HPDE6-E6E7 (cell line): ENCODE measurements at regions not wholly inside any gene's neighbourhood (a gene's known extent, or its start where the extent isn't known, plus 50 kb on each side); places are given as distances from the start of the nearest gene placed in this dataset.

Experiments
- DNase-seq: peaks from one replicate; pipeline ENCODE4 v3.0.0; 2011; ENCODE audit warnings: missing footprints; ENCODE audit errors: extremely low spot score

GRCh38 chr5:68479524-68479923 lies 264.0 kb downstream of the PIK3R1 start:
- DNase-seq, result no peak

DNA sequence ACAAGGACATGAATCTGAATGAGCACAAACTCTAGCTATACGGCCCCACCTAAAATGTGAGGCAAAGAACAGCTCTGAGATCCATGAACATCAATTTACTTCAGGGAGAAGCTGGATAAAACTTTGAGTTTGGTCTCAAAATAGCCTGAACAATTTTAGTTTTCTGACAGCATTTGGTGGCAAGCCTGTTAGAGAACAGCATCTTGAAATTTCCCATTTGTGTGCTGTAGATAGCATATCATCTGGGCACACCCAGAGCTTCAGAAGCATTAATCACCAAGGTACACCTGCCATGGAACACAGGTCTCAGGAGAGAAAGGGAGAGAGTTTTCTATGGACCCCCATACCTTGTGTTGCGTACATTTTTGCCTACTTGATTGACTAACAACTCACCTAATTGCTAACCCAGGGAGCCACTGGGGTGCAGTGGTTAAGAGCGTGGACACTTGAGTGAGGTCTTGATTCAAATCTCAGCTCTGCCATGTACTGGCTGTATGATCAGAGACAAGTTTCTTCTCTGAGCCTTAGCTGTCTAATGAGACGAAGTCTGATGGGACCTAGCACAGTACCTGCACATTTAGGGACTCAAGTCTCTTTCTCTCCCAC lies 264.9 kb downstream of the PIK3R1 start:
- DNase-seq, result no peak

DNA sequence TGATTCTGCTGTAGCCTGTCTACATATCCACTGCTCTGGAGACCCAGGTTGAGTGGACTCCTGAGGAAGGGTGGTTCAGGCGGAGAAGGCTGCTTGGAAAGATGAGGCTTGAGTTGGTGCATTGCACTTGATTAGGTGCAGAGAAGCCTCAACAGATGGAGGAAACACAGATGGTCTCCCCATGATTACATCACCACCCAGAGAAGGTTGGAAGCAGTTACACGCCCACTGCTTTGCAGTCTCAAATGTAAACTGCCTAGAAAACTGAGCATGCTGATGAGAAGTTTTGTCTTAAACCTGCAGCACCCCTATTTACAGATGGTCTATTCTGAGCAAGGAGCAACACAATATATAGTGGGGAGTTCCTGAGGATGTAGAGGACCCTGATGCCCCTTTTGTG lies 266.6 kb downstream of the PIK3R1 start:
- DNase-seq, result no peak

- DNase-seq, result no peak
These were observed 268.9 kb downstream of the PIK3R1 start for GRCh38 chr5:68484307-68485068.

DNA sequence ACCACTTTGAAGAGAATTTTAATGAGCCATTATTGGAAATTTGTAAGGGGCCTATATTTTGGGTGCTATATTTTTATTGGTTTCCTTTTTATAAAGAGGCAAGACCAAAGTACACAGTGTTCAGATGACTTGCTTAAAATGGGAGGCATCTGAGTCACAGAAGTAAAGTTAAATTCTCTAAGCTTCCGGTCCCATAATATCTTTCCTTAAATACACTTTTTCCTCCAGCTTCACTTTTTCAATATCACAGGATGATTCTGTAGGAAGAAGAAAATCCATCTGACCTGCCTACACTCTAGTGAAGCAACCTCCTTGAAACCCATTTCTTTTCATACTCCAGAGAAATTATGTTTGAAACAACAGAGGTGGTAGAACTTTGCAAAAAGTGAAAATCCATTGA lies 274.0 kb downstream of the PIK3R1 start:
- DNase-seq, result no peak

- DNase-seq, result no peak
These were observed 274.9 kb downstream of the PIK3R1 start for GRCh38 chr5:68490406-68490805.

- no peak for DNase-seq
These were observed 279.2 kb downstream of the PIK3R1 start for GRCh38 chr5:68494771-68495170.

DNA sequence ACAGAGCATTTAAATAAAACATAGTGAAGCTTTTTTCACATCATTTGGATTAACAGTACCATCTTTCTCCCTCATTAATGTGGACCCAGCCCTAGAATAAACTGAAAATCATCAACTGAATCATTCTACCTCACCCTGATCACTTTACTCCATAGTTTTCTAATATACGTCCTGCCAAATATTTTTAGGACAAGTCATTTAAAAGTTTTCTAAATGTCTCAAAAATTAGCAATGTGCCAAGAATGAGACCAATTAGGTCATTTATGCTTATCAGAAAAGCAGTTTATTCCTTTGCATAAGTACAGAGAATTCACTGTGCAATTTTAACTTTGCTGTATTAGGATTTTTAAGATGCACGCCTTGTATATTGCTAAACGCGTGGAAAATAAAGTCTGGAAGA lies 284.4 kb downstream of the PIK3R1 start:
- no peak for DNase-seq

- no peak for DNase-seq
These were observed 285.3 kb downstream of the PIK3R1 start for GRCh38 chr5:68500813-68501212.

DNA sequence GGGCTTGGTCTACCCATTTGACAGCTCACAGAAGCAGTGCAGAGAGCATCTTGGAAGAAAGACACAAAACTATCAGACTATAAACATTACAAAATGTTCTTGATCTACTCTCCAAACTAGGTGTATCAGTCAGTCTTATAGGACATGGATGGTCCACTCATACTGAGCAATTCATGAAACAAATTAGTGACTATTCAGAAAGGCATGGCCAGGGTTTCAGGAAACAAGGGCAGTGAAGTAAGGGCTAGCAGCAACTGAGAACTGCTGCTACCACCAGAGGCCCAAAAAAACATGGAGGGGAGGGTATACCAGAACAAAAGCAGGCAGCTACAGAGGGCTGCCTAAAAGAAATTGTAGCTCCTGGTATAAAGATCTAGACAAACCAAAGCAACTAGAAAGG lies 287.0 kb downstream of the PIK3R1 start:
- no peak for DNase-seq

GRCh38 chr5:68504306-68504705 lies 288.8 kb downstream of the PIK3R1 start:
- no peak for DNase-seq

GRCh38 chr5:68505917-68506860 lies 290.6 kb downstream of the PIK3R1 start:
- DNase-seq, result peak; percentile 14

DNA sequence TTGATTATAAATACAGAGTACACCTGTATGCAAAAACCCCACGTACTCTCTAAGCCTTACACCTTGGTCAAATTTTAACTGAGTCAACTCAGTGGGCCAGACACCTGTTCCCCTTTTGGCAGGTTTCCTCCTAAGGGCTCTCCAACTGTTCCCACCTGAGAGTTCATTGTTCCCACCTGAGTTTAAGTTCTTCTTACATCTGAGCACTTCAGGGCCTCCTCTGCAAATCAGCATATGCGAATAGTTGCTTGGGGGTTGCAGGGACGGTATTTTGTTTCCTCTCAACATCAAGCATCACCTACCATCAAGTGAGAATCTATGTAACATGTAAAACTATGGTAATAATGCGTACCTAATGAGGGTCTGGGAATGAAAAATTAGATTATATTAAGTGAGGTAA lies 300.0 kb downstream of the PIK3R1 start:
- DNase-seq, result no peak

DNA sequence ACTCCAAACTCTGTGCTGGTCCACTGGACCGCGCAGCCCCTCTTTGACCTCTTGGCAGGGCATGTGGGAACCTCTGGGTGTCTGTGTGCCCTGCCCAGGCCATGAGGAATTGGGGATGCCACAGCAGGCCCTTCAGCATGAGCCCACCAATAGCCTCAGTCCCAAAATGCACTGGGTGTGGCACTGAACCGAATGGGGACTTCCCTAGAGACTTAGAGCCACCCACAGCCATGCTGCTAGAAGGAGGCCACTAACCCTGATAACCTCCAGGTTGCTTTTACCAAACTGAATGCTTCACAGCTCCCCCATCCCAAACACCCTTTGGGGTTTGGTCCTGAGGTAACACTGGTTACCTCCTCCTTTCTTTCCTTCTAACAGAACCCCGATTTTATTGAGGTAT lies 302.7 kb downstream of the PIK3R1 start:
- DNase-seq, result no peak

DNA sequence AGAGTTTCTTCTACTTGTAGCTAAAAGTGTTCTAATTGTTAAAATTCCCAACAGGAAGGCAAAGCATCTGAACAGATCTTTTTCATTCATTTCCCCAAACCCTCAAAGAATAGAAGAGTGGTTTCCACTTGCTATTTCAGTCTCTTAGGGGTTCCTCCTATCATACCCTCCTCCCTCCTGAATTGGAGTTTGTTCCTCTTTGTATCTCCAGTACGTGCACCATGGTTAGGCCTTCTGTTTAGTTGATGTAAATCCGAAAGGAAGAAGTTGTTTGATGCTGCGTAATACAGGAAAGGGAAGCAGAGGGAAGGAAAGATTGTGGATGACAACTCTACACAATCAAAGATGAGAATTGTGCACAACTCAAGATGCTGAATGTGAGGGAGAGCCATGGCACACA lies 303.6 kb downstream of the PIK3R1 start:
- no peak for DNase-seq

- DNase-seq, result no peak
These were observed 306.2 kb downstream of the PIK3R1 start for GRCh38 chr5:68521776-68522175.

DNA sequence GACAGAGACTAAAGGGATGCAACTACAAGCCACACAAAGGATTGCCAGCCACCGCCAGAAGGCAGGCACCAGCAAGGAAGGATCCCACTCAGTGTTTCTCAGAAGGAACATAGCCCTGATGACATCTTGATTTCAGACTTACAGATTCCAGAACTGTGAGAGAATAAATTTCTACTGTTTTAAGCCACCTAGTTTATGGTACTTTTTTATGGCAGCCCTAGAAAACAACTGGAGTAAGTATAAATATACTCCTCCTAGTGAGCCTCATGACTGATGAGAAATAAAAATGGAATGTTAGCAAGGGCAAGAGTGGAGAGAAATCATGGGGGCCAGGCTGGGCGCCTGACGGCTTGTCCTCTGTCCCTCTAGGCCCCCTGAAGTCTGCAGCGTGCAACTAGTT lies 307.3 kb downstream of the PIK3R1 start:
- no peak for DNase-seq

- DNase-seq, result no peak
These were observed 313.3 kb downstream of the PIK3R1 start for GRCh38 chr5:68528821-68529273.

- DNase-seq, result no peak
These were observed 314.0 kb downstream of the PIK3R1 start for GRCh38 chr5:68529581-68529980.

GRCh38 chr5:68531970-68532369 lies 316.4 kb downstream of the PIK3R1 start:
- DNase-seq, result no peak

DNA sequence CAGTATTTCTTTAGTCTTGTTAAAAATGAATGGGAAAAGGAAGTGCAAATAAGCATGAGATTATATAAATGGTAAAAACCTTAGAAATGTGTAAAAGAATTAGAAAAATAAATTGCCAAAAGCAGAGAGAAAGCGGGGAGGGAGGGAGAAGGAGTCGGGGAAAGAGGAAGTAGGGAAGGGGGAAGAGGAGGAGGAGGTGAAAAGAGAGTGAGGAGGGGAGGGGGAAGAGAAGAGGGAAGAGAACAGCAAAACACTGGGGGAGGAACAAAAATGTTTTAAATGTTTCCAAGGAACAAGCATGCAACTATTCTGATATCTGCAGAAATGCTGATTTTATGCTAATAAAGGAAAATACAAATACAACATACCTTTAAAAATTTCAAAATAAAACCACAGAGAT lies 317.5 kb downstream of the PIK3R1 start:
- DNase-seq, result no peak

- DNase-seq, result no peak
These were observed 318.1 kb downstream of the PIK3R1 start for GRCh38 chr5:68533571-68534084.
